Activated CD4-positive, alpha-beta T cell treated with anti-CD3 and anti-CD28 coated beads, Interleukin-2, amount 50 U/mL, for 48 hours (primary cell): ENCODE measurements at regions not wholly inside any gene's neighbourhood (a gene's known extent, or its start where the extent isn't known, plus 50 kb on each side); places are given as distances from the start of the nearest gene placed in this dataset.
"Not testable (repeated sequence)": the region's sequence is repeated elsewhere in the genome, so short reads cannot be mapped to it uniquely, and the experiment has no call there.

Experiments
- DNase-seq, 2 experiments: peaks; one replicate each; pipeline ENCODE4 v3.0.0-alpha.2; 2020

DNA sequence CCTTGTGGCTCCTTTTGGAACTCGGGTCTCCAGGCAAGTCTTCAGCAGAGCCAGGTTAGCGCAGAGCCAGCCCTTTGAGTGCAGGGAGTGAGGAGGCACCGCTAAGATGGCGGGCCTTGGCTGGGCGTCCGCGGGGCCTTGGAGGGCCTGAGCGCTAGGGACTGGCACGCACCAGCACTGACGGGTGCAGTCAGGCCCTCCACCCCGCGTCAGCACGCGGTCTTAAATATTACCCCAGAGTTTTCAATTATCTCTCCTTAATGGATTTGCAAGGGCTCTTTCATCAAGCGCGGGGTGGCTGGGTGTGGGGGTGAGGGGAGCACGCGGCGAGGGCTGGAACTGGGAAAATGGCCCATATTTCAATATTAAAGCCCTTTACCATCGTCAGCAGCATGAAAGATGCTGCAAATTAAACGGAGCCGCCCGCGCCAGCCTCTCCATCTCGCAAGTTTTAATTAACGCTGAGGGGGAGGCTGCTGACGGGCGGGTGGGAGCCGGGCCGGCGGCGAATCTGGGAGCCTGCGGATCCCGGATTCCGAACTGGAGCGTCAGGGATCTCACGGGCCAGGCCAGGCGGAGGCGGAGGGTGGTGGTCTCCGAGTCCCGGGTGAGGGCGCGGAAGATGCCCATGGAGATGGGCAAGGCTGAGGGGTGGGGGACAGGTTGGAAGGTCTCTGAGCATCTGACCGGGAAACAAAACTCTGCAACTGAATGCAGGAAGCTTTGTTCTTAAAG is 1690.4 kb upstream of the DEFB115 start:
- not testable (repeated sequence) for DNase-seq

DNA sequence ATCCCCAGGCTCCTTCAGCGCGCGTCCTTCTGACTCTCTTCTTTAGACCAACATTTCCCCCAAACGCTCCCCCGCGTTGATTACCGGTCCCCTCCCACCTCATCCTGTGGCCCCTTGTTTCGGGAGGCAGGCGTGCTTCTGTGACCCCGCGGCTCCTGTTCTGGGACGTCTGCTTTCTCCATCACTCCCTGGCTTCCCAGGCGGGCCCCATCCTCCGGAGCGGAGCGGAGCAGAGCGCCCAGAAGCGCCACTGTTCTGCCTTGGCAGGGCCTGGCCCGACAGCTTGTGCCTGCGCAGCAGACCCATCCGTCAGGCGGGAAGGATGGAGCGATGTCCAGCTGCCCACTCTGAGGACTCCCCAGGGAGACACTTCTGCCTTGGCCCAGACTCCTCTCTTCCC is 1689.8 kb upstream of the DEFB115 start:
- not testable (repeated sequence) for DNase-seq

DNA sequence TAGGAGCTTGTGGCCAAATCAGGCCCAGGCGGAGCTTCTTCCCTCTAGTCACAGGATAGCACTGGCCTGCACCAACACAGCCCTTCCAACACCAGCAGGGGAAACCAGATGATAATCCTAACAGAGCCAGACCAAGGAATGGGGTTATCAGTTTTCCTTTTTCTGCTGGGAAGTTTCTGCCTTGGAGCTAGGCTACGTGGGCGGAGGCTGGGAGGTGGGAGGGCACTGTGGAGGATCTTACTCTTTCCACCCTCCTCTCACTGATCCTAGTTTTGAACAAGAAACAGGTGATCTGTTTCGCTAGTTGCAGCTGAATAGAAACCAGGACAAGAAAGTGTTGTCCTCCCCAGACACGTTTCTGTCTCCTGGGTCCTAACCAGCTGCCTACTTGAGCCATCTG is 1687.3 kb upstream of the DEFB115 start:
- not testable (repeated sequence) for DNase-seq

DNA sequence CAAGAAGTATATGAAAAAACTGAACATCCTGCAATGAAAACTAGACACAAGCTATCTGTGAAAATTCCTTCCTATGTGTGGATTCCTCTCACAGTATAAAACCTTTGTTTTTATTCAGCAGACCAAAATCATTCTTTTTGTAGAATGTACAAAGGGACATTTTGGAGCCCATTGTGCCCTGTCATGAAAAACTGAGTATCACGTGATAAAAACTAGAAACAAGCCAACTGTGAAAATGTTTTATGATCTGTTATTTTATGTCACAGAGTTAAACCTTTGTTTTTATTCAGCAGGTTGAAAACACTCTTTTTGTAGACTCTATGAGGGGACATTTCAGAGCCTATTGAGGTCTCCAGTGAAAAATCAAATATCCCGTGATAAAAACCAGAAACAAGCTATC is 1667.9 kb upstream of the DEFB115 start:
- not testable (repeated sequence) for DNase-seq

DNA sequence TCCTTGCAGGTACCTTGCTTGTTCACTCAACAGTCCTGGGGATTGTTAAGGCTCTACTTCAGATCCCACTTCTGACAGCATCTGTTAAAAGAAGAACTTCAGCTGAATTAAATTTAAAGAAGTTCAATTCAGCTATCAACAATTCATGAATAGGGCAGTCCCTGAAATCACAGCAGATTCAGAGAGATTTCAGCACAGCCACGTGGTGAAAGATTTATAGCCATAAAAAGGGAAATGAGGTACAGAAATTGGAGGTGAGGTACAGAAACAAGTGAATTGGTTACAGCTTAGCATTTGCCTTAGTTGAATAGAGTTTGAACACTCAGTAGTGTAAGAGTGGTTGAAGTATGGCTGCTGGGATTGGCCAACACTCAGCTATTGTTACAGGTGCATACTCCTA is 1653.3 kb upstream of the DEFB115 start:
- DNase-seq: not testable (repeated sequence)

DNA sequence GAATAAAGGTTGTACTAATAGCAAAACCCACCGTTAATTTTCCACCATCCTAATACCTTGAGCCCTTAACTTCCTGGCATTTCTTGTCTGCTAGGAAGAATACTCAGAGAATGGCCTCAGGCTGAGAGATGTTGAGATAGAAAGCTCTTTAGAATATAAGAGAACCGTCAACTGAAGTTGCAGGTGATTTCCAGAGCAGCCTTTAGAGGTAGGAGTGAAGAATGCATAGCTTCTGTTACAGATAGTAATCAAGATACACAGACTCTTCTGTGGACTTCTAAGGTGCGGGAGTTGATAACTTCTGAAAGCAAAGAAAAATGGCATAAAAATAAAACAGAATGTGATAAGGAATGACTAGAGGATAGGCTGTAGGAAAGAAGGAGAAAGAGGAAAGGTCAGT is 1651.3 kb upstream of the DEFB115 start:
- not testable (repeated sequence) for DNase-seq

DNA sequence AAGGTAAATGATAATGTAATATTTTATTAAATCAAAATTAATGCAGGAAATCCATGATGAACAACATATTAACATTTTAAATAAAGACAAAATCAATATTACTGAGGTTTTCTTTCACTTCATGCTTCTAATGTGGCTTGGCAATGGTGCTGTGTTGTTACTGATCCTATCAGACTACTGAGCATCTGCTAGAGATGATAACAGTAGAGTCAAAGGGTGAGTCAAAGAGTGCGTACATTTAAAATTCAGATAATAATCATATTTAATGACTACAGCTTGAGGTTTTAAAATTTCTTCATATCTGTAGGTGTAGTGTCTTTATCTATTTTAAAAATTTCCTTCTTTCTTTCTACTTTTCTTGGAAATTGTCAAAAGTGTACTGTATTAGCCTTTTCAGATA is 1628.1 kb upstream of the DEFB115 start:
- DNase-seq: not testable (repeated sequence)
